ENCODE measurements at regions not wholly inside any gene's neighbourhood (a gene's known extent, or its start where the extent isn't known, plus 50 kb on each side); places are given as distances from the start of the nearest gene placed in this dataset.
"Not testable (repeated sequence)": the region's sequence is repeated elsewhere in the genome, so short reads cannot be mapped to it uniquely, and the experiment has no call there.

- Mint-ChIP-seq H3K4me1 (peaks cover 6% of the 10 kb centered on the region), H3K27me3 (ENCODE audit: low read depth) (no peaks in the 10 kb centered on the region), H3K4me3 (no peak overlapping the region), H3K36me3 (no peaks in the 10 kb centered on the region), H3K27ac (no peak overlapping the region), H3K9me3 (no peaks in the 10 kb centered on the region)
- DNase-seq (ENCODE audit: low spot score in 2 of 2, unreplicated experiment in 2 of 2): no peak
- TF ChIP-seq, protein P1, sequence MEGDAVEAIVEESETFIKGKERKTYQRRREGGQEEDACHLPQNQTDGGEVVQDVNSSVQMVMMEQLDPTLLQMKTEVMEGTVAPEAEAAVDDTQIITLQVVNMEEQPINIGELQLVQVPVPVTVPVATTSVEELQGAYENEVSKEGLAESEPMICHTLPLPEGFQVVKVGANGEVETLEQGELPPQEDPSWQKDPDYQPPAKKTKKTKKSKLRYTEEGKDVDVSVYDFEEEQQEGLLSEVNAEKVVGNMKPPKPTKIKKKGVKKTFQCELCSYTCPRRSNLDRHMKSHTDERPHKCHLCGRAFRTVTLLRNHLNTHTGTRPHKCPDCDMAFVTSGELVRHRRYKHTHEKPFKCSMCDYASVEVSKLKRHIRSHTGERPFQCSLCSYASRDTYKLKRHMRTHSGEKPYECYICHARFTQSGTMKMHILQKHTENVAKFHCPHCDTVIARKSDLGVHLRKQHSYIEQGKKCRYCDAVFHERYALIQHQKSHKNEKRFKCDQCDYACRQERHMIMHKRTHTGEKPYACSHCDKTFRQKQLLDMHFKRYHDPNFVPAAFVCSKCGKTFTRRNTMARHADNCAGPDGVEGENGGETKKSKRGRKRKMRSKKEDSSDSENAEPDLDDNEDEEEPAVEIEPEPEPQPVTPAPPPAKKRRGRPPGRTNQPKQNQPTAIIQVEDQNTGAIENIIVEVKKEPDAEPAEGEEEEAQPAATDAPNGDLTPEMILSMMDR (IDR thresholded peaks at IDR 0.05; ENCODE audit: unreplicated experiment): no peak
Measured at GRCh38 chr5:78719504-78720219, 71.1 kb upstream of the LHFPL2 start.

- TF ChIP-seq, protein P1 (IDR thresholded peaks at IDR 0.05; ENCODE audit: unreplicated experiment): no peak
- Mint-ChIP-seq H3K4me1 (peaks cover 5% of the 10 kb centered on the region), H3K27me3 (ENCODE audit: low read depth) (no peaks in the 10 kb centered on the region), H3K9me3 (no peaks in the 10 kb centered on the region), H3K27ac (no peak overlapping the region), H3K36me3 (no peaks in the 10 kb centered on the region), H3K4me3 (no peak overlapping the region)
- no peak for DNase-seq (ENCODE audit: low spot score in 2 of 2, unreplicated experiment in 2 of 2)
Measured at GRCh38 chr5:78718824-78719223, 70.3 kb upstream of the LHFPL2 start.

- TF ChIP-seq, protein P1 (IDR thresholded peaks at IDR 0.05; ENCODE audit: unreplicated experiment): no peak
- H3K36me3 Mint-ChIP-seq: no peaks in the 10 kb centered on the region
- no peak overlapping the region for H3K4me3 Mint-ChIP-seq
- no peaks in the 10 kb centered on the region for H3K9me3 Mint-ChIP-seq
- H3K27ac Mint-ChIP-seq: no peak overlapping the region
- no peaks in the 10 kb centered on the region for H3K27me3 Mint-ChIP-seq (ENCODE audit: low read depth)
- peaks cover 5% of the 10 kb centered on the region for H3K4me1 Mint-ChIP-seq
- DNase-seq (ENCODE audit: low spot score in 2 of 2, unreplicated experiment in 2 of 2): no peak
Measured at GRCh38 chr5:78717674-78718584, 69.4 kb upstream of the LHFPL2 start.

DNA sequence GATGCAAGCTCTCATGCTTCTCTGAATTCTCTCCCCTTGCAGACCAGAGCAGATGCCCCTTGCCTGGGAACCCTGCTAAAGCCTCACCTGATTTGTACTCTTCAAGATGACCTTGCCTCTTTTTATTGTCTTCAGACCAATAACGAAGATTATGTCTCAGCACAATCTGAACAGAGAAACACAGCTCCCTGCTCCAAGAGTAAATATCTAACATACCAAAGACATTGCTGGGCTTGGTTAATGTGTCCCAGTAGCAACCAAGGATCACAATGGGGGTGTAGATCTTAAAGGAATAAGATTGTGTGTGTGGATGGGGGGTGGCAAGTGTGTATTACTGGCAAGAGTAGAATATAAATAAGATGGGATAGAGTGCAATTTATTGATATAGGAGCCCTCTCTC, 67.6 kb upstream of the LHFPL2 start:
- H3K4me1 Mint-ChIP-seq: peaks cover 5% of the 10 kb centered on the region
- no peak overlapping the region for H3K4me3 Mint-ChIP-seq
- no peak for DNase-seq (ENCODE audit: low spot score in 2 of 2, unreplicated experiment in 2 of 2)
- no peaks in the 10 kb centered on the region for H3K27me3 Mint-ChIP-seq (ENCODE audit: low read depth)
- TF ChIP-seq, protein P1 (IDR thresholded peaks at IDR 0.05; ENCODE audit: unreplicated experiment): no peak
- H3K9me3 Mint-ChIP-seq: peaks cover 1% of the 10 kb centered on the region
- no peaks in the 10 kb centered on the region for H3K36me3 Mint-ChIP-seq
- no peak overlapping the region for H3K27ac Mint-ChIP-seq

DNA sequence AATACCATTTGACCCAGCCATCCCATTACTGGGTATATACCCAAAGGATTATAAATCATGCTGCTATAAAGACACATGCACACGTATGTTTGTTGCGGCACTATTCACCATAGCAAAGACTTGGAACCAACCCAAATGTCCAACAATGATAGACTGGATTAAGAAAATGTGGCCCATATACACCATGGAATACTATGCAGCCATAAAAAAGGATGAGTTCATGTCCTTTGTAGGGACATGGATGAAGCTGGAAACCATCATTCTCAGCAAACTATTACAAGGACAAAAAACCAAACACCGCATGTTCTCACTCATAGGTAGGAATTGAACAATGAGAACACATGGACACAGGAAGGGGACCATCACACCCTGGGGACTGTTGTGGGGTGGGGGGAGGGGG, 66.8 kb upstream of the LHFPL2 start:
- not testable (repeated sequence) for H3K36me3 Mint-ChIP-seq; H3K4me3 Mint-ChIP-seq; H3K27me3 Mint-ChIP-seq (ENCODE audit: low read depth); H3K9me3 Mint-ChIP-seq; DNase-seq (ENCODE audit: low spot score in 2 of 2, unreplicated experiment in 2 of 2); H3K4me1 Mint-ChIP-seq; H3K27ac Mint-ChIP-seq

DNA sequence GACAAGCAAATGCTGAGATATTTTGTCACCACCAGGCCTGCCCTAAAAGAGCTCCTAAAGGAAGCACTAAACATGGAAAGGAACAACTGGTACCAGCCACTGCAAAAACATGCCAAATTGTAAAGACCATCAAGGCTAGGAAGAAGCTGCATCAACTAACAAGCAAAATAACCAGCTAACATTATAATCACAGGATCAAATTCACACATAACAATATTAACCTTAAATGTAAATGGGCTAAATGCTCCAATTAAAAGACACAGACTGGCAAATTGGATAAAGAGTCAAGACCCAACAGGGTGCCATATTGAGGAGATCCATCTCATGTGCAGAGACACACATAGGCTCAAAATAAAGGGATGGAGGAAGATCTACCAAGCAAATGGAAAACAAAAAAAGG, 63.1 kb upstream of the LHFPL2 start:
- H3K9me3 Mint-ChIP-seq: peaks cover 13% of the 10 kb centered on the region
- not testable (repeated sequence) for H3K36me3 Mint-ChIP-seq; H3K27me3 Mint-ChIP-seq (ENCODE audit: low read depth); H3K27ac Mint-ChIP-seq; H3K4me1 Mint-ChIP-seq; H3K4me3 Mint-ChIP-seq; DNase-seq (ENCODE audit: low spot score in 2 of 2, unreplicated experiment in 2 of 2)

- not testable (repeated sequence) for H3K36me3 Mint-ChIP-seq; H3K4me1 Mint-ChIP-seq; DNase-seq (ENCODE audit: low spot score in 2 of 2, unreplicated experiment in 2 of 2); H3K27ac Mint-ChIP-seq; H3K4me3 Mint-ChIP-seq; H3K27me3 Mint-ChIP-seq (ENCODE audit: low read depth)
- peaks cover 21% of the 10 kb centered on the region for H3K9me3 Mint-ChIP-seq
Measured at GRCh38 chr5:78709729-78710430, 61.3 kb upstream of the LHFPL2 start.

Measured in mesothelial cell of epicardium (in vitro differentiated cells).